ENCODE measurements at regions not wholly inside any gene's neighbourhood (a gene's known extent, or its start where the extent isn't known, plus 50 kb on each side); places are given as distances from the start of the nearest gene placed in this dataset.

DNA sequence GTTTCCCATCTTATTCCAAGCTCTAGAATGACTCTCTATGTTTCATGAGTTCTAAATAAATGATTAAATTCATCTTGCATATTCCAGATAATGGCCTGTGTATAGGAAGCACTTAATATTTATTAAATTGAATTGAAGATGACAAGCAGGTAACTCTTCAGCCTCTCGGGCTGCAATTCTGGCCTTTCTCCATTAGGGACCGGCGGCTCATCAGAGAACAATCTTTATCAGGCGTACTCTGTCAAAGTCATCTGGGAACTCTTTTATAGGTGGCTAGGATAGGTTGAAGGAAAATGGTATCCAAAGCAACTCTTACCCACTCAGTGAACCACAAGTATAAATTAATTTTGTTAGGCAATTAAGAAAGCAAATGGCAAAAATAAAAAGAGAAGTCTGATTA, 308.5 kb downstream of the NOL4 start:
- no peak for ATAC-seq

DNA sequence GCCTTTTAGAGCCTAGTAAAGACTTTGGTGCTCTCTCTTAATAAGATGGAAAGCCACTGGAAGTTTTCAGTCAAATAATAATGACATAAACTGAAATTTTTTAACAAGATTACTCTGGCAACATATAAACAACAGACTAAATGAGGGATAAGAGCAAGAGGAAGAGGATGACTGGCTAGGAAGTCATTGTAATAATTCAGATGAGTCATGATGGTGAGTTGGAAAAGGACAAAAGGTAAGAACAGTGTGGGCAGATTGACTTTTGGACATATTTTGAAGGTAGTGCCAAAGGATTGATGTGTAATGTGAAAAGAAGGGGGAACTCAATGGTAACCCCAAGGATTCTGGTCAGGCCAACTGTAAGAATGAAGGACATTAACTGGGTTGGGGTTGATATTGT, 310.3 kb downstream of the NOL4 start:
- no peak for ATAC-seq

More for the DNA sequence above, 308.5 kb downstream of the NOL4 start:
- no peak for TF ChIP-seq SNAI2 (CRISPR knock-in tag; IDR thresholded peaks at IDR 0.05)
- no peak for TF ChIP-seq ARNTL (CRISPR knock-in tag; IDR thresholded peaks at IDR 0.05; ENCODE audit: borderline replicate concordance, low read depth)
- no peak for TF ChIP-seq GLIS3 (CRISPR knock-in tag; IDR thresholded peaks at IDR 0.05)
- TF ChIP-seq, protein P1, sequence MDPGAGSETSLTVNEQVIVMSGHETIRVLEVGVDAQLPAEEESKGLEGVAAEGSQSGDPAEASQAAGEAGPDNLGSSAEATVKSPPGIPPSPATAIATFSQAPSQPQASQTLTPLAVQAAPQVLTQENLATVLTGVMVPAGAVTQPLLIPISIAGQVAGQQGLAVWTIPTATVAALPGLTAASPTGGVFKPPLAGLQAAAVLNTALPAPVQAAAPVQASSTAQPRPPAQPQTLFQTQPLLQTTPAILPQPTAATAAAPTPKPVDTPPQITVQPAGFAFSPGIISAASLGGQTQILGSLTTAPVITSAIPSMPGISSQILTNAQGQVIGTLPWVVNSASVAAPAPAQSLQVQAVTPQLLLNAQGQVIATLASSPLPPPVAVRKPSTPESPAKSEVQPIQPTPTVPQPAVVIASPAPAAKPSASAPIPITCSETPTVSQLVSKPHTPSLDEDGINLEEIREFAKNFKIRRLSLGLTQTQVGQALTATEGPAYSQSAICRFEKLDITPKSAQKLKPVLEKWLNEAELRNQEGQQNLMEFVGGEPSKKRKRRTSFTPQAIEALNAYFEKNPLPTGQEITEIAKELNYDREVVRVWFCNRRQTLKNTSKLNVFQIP (CRISPR knock-in tag; IDR thresholded peaks at IDR 0.05; ENCODE audit: borderline replicate concordance, low read depth) = no peak
- TF ChIP-seq ESRRG (CRISPR knock-in tag; IDR thresholded peaks at IDR 0.05) = no peak
- TF ChIP-seq, protein P2, sequence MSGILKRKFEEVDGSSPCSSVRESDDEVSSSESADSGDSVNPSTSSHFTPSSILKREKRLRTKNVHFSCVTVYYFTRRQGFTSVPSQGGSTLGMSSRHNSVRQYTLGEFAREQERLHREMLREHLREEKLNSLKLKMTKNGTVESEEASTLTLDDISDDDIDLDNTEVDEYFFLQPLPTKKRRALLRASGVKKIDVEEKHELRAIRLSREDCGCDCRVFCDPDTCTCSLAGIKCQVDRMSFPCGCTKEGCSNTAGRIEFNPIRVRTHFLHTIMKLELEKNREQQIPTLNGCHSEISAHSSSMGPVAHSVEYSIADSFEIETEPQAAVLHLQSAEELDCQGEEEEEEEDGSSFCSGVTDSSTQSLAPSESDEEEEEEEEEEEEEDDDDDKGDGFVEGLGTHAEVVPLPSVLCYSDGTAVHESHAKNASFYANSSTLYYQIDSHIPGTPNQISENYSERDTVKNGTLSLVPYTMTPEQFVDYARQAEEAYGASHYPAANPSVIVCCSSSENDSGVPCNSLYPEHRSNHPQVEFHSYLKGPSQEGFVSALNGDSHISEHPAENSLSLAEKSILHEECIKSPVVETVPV (CRISPR knock-in tag; IDR thresholded peaks at IDR 0.05) = no peak
- TF ChIP-seq OSR1 (CRISPR knock-in tag; IDR thresholded peaks at IDR 0.05) = no peak
- TF ChIP-seq, protein P3, sequence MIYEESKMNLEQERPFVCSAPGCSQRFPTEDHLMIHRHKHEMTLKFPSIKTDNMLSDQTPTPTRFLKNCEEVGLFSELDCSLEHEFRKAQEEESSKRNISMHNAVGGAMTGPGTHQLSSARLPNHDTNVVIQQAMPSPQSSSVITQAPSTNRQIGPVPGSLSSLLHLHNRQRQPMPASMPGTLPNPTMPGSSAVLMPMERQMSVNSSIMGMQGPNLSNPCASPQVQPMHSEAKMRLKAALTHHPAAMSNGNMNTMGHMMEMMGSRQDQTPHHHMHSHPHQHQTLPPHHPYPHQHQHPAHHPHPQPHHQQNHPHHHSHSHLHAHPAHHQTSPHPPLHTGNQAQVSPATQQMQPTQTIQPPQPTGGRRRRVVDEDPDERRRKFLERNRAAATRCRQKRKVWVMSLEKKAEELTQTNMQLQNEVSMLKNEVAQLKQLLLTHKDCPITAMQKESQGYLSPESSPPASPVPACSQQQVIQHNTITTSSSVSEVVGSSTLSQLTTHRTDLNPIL (CRISPR knock-in tag; IDR thresholded peaks at IDR 0.05; ENCODE audit: low read depth) = no peak
- TF ChIP-seq ZNF565 (CRISPR knock-in tag; conservative IDR thresholded peaks at IDR 0.05; ENCODE audit: low read depth) = no peak

More for the DNA sequence above, 310.3 kb downstream of the NOL4 start:
- TF ChIP-seq CSDC2 (CRISPR knock-in tag; IDR thresholded peaks at IDR 0.05) = no peak
- no peak for TF ChIP-seq ZNF70 (CRISPR knock-in tag; IDR thresholded peaks at IDR 0.05)
- TF ChIP-seq ZNF8 (CRISPR knock-in tag; IDR thresholded peaks at IDR 0.05) = no peak
- no peak for TF ChIP-seq OSR1 (CRISPR knock-in tag; IDR thresholded peaks at IDR 0.05)
- TF ChIP-seq, protein P3 (CRISPR knock-in tag; IDR thresholded peaks at IDR 0.05; ENCODE audit: low read depth) = no peak
- TF ChIP-seq, protein P4, sequence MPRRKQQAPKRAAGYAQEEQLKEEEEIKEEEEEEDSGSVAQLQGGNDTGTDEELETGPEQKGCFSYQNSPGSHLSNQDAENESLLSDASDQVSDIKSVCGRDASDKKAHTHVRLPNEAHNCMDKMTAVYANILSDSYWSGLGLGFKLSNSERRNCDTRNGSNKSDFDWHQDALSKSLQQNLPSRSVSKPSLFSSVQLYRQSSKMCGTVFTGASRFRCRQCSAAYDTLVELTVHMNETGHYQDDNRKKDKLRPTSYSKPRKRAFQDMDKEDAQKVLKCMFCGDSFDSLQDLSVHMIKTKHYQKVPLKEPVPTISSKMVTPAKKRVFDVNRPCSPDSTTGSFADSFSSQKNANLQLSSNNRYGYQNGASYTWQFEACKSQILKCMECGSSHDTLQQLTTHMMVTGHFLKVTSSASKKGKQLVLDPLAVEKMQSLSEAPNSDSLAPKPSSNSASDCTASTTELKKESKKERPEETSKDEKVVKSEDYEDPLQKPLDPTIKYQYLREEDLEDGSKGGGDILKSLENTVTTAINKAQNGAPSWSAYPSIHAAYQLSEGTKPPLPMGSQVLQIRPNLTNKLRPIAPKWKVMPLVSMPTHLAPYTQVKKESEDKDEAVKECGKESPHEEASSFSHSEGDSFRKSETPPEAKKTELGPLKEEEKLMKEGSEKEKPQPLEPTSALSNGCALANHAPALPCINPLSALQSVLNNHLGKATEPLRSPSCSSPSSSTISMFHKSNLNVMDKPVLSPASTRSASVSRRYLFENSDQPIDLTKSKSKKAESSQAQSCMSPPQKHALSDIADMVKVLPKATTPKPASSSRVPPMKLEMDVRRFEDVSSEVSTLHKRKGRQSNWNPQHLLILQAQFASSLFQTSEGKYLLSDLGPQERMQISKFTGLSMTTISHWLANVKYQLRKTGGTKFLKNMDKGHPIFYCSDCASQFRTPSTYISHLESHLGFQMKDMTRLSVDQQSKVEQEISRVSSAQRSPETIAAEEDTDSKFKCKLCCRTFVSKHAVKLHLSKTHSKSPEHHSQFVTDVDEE (CRISPR knock-in tag; IDR thresholded peaks at IDR 0.05) = no peak
- TF ChIP-seq TCF4 (CRISPR knock-in tag; IDR thresholded peaks at IDR 0.05; ENCODE audit: borderline replicate concordance) = no peak
- no peak for TF ChIP-seq ZFP3 (CRISPR knock-in tag; IDR thresholded peaks at IDR 0.05)
- TF ChIP-seq ZNF565 (CRISPR knock-in tag; conservative IDR thresholded peaks at IDR 0.05; ENCODE audit: low read depth) = no peak
- TF ChIP-seq SNAI2 (CRISPR knock-in tag; IDR thresholded peaks at IDR 0.05) = no peak
- no peak for TF ChIP-seq TOX (CRISPR knock-in tag; IDR thresholded peaks at IDR 0.05; ENCODE audit: borderline replicate concordance)
- TF ChIP-seq BACH2 (CRISPR knock-in tag; IDR thresholded peaks at IDR 0.05; ENCODE audit: borderline replicate concordance) = no peak
- TF ChIP-seq, protein P2 (CRISPR knock-in tag; IDR thresholded peaks at IDR 0.05) = no peak
- no peak for TF ChIP-seq ISL1 (CRISPR knock-in tag; IDR thresholded peaks at IDR 0.05)
- no peak for TF ChIP-seq ESRRG (CRISPR knock-in tag; IDR thresholded peaks at IDR 0.05)
- TF ChIP-seq GLIS3 (CRISPR knock-in tag; IDR thresholded peaks at IDR 0.05) = no peak
- TF ChIP-seq, protein P5, sequence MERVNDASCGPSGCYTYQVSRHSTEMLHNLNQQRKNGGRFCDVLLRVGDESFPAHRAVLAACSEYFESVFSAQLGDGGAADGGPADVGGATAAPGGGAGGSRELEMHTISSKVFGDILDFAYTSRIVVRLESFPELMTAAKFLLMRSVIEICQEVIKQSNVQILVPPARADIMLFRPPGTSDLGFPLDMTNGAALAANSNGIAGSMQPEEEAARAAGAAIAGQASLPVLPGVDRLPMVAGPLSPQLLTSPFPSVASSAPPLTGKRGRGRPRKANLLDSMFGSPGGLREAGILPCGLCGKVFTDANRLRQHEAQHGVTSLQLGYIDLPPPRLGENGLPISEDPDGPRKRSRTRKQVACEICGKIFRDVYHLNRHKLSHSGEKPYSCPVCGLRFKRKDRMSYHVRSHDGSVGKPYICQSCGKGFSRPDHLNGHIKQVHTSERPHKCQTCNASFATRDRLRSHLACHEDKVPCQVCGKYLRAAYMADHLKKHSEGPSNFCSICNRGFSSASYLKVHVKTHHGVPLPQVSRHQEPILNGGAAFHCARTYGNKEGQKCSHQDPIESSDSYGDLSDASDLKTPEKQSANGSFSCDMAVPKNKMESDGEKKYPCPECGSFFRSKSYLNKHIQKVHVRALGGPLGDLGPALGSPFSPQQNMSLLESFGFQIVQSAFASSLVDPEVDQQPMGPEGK (CRISPR knock-in tag; IDR thresholded peaks at IDR 0.05; ENCODE audit: borderline replicate concordance) = no peak
- TF ChIP-seq ARNTL (CRISPR knock-in tag; IDR thresholded peaks at IDR 0.05; ENCODE audit: borderline replicate concordance, low read depth) = no peak
- TF ChIP-seq RARB (CRISPR knock-in tag; IDR thresholded peaks at IDR 0.05) = no peak

All from SK-N-SH treated with all-trans-retinoic acid at 6 μM for 48 hours (cell line).